ENCODE measurements at regions not wholly inside any gene's neighbourhood (a gene's known extent, or its start where the extent isn't known, plus 50 kb on each side); places are given as distances from the start of the nearest gene placed in this dataset.

DNA sequence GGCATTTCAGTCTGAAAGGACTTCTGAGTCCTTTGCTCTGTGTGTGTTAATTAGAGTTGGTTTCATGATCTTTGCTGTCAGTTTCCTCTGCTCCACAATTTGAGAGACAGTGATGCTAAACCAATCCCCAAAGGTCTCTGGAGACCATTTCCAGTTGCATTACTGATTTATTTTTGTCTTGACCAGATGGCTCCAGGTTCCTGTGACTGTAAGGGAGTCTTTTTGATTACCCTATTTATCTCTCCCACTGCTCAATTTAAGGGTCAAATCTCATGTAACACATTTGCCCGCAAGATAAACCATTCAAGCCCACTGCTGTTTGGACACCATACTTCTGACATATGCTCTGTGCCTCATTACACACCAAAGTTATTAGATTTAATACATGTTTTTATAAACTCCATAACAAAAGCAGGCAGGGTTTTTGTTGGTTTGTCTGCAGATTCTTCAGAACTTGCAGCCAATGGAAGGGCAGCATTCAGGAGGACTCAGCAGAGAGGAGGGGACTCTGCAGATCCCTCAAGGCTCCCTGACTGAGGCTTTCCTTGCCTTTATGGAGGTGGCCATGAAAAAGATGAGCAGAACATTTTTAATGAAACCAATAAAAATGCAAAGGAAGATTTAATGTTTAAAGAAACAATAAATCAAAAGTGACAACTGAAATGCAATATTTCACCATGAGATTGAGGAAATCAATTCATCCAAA, 889.3 kb upstream of the CELF4 start:
- TF ChIP-seq EZH2 (IDR thresholded peaks at IDR 0.05), result no peak
- TF ChIP-seq, protein P1, sequence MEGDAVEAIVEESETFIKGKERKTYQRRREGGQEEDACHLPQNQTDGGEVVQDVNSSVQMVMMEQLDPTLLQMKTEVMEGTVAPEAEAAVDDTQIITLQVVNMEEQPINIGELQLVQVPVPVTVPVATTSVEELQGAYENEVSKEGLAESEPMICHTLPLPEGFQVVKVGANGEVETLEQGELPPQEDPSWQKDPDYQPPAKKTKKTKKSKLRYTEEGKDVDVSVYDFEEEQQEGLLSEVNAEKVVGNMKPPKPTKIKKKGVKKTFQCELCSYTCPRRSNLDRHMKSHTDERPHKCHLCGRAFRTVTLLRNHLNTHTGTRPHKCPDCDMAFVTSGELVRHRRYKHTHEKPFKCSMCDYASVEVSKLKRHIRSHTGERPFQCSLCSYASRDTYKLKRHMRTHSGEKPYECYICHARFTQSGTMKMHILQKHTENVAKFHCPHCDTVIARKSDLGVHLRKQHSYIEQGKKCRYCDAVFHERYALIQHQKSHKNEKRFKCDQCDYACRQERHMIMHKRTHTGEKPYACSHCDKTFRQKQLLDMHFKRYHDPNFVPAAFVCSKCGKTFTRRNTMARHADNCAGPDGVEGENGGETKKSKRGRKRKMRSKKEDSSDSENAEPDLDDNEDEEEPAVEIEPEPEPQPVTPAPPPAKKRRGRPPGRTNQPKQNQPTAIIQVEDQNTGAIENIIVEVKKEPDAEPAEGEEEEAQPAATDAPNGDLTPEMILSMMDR (IDR thresholded peaks at IDR 0.05), result no peak
